ENCODE measurements at regions not wholly inside any gene's neighbourhood (a gene's known extent, or its start where the extent isn't known, plus 50 kb on each side); places are given as distances from the start of the nearest gene placed in this dataset.
A peak's percentile ranks its signal among the peaks of the same experiment; 100 is the strongest.

GRCh38 chr2:207286106-207286505 lies 120.4 kb upstream of the KLF7 start:
- no peak for DNase-seq

DNA sequence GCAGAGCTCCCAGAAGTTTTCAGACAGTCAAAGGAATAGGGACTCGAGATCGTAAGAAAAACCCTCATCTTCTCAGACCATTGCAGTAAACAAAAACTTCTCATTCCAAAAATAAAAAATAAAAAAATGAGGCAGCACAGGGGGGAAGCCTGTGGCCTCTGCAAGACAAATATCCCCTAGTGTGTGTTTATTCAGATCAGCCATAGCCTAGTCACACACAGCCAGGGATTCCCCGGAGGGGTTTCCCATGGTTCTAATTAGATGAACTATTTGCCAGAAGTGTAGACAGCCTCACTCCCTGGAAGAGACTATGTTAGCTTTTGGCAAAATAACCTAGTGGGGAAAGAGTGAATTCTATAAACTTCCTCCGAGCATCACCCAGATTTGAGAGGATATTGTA lies 122.9 kb upstream of the KLF7 start:
- no peak for DNase-seq

DNA sequence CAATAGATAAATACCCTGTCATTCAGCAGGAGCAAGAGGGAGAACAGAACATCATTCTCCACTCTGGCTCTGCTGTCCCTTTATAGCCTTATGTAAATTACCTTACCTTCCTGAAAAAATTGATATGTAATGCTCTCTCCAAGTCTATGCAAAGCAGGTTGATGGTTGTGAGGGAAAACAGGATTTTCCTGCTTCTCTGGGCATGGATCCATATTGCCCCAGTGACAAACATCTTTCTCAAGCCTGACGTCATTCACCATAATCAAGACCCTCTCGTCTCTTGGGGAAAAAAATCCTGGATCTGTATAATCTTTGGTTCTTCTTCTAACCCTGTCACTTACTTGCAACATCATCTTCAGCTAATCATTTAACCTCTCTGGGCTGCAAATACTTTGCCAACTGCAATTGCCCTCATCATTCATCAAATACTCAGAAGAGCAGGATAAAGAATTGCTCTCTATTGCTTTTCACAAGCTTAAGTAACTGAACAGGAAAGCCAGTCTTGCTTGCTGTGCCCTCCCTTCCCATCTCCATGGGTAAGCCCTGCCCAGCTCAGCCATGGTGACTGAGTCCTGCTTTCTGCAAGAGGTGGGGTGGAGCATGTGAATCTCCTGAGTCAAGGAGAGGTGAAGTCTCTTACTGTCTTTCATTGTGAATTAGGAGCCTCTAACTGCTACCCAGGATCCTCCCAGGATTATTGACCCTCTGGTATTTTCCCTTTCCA lies 123.7 kb upstream of the KLF7 start:
- DNase-seq, result no peak

DNA sequence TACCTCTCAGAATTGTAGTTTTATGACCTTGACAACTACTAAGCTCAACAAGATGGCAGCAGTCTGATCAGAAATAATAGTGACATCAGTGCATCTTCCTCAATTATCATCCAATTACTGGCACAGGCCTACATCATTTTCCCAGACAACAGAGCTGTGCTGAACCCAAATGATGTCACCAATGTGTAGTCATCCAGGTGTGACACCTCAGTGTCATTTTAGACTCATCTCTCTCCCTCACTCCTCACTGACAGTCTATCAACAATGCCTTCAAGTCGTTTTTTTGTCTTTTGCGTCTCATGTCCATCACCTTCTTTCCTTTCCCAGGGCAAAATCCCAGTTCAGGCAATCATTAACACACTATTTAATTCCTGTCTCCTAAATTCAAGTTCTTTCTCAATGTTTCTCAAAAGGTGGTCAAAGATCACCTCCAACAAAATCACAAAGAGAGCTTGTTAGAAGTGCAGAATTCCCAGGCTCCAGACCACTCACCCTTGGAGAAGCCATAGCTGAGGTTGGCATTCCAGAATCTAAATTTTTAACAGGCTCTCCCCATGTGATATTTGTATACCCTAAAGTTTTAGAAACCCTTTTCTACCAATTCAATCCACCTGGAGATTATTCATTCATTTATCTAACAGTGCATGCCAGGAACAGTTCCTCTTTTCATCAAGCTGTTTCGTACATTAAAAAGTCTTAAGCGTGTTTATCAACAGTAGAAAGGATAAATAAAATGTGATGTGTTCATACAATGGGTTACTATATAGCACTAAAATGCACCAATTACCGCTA lies 125.3 kb upstream of the KLF7 start:
- DNase-seq, result no peak

DNA sequence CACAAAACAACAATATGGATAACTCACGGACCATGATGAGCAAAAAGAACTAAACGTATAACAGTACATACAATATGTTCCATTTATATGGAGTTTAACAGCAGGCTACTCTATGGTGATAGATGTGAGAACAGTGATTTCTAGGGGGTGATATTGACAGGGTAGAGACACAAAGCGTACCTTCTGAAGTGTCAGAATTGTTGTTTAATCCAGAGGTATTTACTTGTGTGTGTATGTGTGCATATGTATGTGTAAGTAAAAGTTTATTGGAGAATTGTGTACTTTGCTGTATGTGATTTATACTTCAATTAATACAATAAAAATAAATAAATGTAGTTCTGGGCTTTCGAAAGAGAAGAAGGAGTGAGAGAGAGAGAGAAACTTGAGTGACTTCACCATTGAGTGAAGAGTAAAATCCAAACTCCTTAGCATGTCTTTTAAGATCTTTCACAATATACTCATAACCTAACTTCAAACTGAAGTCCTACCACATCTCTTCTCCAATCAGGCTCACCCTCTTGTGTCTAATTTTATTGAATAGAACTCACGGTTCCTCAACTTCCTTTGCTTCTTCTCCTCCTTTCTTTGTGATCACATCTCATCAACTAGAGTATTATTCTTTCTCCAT lies 126.0 kb upstream of the KLF7 start:
- no peak for DNase-seq

DNA sequence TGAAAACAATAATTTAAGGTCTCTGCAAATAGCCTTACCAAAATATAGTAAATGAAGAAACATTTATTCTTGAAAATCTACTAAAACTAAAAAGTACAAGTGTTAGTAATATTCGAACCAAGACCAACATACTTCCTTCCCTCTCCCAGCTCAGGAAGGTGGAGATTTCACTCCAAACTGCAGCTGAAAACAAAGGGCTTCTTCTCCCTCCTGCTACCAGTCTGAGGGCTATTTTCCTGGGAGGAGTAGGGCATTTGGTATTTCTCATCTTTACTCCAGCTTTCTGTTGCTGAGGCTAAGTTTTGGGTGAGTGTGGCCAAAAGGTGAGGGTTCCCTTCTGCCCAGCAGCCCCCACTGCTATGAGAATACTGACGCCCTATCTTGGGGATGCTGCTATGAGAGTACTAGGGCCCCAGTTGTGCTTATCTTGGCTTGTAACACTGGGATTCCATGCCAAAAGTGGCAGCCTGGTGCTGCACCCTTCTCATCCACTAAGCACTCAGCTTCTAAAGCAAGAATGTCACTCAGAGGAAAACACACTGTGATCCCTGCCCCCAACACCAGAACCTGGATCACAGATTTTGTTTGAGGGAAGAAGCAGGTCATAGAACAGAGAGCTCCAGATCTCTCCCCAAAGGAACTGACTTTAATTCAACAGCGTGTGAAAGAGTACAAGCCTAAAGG lies 130.7 kb upstream of the KLF7 start:
- DNase-seq, result no peak

DNA sequence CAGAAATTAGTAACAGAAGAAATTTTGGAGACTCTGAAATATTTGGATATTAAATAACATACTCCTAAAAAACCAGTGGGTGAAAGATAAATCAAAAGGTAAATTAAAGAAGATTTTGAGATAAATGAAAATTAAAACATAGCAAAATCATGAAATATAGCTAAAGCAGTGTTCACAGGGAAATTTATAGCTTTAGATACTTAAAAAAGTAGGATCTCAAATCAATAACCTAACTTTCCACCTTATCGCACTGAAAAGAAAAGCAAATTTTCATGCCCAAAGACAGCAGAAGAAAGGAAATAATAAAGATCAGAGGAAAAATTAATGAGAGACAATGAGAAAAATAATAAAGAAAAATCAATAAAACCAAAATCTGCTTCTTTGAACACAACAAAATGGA lies 135.1 kb upstream of the KLF7 start:
- no peak for DNase-seq

GRCh38 chr2:207304761-207305160 lies 139.0 kb upstream of the KLF7 start:
- DNase-seq, result no peak

DNA sequence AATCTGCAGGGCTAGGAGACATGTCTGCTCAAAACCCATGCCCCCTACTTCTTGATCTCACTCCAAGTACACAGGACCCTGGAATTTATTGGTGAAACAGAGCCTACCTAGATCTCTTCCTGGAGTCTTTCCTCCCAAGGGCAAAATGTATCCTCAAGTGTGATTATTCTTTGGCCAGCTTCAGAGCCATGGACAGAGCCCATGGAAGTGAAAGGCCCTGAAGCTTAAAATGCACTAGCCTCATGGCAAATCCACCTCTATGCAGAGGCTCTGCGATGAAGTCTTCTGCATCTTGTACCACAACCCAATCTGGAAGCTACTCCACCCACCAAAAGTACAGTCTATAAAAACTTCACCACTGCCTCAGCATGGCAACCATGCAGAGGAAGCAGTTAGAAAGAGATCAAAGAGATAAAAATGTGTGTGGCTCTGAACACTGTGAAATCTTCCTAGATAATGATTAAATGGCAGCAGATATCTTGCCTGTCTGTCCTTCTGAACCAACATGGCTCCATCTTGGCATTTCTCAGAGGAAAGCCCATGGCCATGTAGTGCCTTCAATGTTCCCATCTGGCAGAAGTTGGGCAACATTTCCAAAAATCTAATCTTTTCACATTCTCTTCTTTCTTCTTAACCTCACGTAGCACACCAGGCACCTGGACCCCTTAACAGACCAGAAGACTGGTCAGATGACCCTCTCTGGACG lies 142.9 kb upstream of the KLF7 start:
- no peak for DNase-seq

DNA sequence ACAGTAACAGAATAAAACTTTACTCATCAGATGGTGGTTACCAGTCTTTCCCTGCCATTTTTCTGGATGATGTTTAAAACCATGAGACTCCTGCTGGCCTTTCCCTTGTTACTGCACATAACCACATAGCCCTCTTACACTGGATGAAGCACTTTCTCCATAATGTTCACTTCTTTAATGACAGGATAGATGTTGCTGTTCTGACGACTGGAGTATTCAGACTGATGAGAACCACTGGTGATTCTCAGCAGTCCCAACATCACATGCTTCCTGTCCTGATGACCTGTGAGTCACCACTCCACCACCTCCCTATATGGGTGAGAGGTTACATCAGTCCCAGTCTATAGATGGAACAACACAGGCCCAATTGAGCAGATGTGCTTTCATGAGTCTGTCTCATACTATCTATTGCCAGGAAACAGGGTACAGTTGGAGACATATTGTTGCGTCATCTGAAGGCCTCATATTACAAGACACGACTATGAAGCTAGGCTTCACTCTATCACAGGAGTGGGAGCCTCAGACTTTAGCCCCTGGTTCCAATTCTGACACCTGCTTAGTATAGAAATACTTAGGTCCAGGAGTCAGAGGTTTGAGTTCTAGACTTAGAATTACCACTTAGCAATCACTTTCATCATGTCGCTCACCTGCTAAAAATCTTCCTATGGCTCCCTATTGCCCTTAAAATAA lies 145.7 kb upstream of the KLF7 start:
- peak in 4 of 56 donors; percentile 0 to 47 (median 7) for DNase-seq

DNA sequence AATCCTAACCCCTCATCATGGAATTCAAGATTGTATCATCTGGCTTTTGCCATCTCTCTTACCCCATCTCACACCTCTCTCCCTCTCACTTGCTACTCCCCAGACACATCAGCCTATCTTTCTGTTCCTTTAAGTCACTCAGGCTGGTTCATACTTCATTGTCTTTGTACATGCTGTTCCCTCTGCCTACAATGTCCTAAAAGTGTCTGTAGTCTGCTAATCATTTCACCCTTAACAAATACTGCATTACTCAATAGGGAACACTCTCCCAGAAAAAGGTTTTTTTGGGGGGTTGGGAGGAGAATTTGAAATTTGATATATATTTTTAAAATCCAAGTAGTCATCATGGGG lies 146.2 kb upstream of the KLF7 start:
- DNase-seq, result no peak

DNA sequence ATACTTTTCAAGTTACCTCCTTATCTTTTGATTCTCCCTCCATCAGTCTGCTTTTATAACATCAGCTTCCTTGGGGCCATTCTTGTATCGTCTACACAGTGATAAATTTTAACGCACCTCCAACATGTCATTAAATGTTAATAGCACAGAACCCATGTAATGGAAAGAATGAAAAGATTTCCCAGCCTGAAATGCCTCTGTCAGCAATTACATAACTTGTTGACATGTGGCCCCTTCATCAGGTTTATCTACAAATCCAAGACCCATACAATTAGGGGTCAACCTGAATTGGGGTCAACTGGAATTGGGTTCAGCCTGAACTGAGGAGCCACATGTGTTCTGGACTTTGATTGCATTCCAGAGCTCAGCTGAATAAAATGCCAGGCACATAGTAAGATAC lies 148.2 kb upstream of the KLF7 start:
- no peak for DNase-seq

DNA sequence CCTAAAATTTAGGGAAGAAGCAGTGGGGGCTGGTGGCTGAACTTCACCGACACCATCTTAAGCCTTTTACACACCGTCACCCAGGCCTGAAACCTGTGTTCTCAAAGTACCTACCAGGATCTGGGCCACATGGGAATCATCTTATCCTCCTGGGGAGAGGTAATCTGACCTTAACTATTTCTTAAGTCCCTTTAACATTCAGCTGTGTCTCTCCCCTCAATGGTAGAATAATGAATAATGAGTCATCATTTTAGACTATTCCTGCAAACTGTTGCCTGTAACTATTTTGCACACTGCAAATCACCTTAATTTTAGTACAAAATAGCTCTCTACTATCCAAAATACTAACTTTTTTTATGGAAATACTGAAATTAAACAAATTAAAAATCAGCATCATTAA lies 149.4 kb upstream of the KLF7 start:
- no peak for DNase-seq

DNA sequence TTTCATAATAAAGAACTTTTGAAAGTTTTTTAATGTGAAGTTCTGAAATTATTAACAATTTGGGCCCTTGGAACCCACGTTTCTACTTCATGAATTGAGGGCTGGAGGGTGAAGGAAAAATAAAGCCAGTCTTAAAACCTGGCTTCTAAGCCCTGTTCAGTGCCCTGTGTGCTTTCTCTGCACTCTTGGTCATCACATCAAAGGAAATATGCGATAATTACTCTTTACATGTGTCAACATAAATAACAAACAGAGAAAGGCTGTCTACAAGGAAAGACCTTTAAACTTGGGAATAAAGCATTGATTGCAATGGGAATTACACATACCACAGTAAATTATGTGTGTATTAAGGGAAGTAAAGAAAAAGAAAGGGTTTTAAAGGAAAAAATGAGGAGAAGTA lies 150.7 kb upstream of the KLF7 start:
- DNase-seq, result no peak

DNA sequence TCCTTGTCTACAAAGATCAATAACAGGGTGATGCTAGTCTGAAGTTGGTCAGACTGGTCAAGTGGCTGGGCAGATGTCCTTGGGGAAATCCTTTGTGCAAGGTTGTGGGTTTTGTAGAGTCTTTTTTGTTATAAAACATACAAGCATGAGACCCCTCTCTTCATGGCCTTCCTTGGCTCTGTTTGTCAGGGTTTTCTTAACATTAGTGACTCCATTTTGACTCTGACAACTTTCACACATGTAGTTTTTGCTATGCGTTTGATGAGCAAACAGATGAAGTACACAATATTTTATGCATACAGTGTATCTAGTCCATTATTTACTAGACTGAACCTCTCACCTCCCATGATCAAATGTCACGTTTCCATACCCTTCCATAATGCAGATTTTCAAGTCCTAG lies 151.2 kb upstream of the KLF7 start:
- DNase-seq, result no peak

GRCh38 chr2:207317378-207317984 lies 151.7 kb upstream of the KLF7 start:
- DNase-seq, result no peak

- DNase-seq, result no peak
Measured at GRCh38 chr2:207318181-207318628, 152.5 kb upstream of the KLF7 start.

GRCh38 chr2:207319316-207319715 lies 153.6 kb upstream of the KLF7 start:
- DNase-seq, result no peak

- no peak for DNase-seq
Measured at GRCh38 chr2:207320381-207321159, 154.8 kb upstream of the KLF7 start.

GRCh38 chr2:207321514-207321913 lies 155.8 kb upstream of the KLF7 start:
- no peak for DNase-seq

All from nucleus accumbens (tissue), 56 donors.